SW480 (cell line): ENCODE measurements at regions not wholly inside any gene's neighbourhood (a gene's known extent, or its start where the extent isn't known, plus 50 kb on each side); places are given as distances from the start of the nearest gene placed in this dataset.
"Not testable (repeated sequence)": the region's sequence is repeated elsewhere in the genome, so short reads cannot be mapped to it uniquely, and the experiment has no call there.

ENCODE experiments used
- DNase-seq: peaks from one replicate; pipeline ENCODE4 v3.0.0-alpha.2; 2016; ENCODE audit warnings: low spot score

GRCh38 chr17:20843261-20843660 is 199.6 kb downstream of the USP22 start:
- DNase-seq: not testable (repeated sequence)

- DNase-seq: not testable (repeated sequence)
Observed at GRCh38 chr17:20843799-20844553, 198.8 kb downstream of the USP22 start.

- DNase-seq: not testable (repeated sequence)
Observed at GRCh38 chr17:20848869-20849443, 193.9 kb downstream of the USP22 start.

DNA sequence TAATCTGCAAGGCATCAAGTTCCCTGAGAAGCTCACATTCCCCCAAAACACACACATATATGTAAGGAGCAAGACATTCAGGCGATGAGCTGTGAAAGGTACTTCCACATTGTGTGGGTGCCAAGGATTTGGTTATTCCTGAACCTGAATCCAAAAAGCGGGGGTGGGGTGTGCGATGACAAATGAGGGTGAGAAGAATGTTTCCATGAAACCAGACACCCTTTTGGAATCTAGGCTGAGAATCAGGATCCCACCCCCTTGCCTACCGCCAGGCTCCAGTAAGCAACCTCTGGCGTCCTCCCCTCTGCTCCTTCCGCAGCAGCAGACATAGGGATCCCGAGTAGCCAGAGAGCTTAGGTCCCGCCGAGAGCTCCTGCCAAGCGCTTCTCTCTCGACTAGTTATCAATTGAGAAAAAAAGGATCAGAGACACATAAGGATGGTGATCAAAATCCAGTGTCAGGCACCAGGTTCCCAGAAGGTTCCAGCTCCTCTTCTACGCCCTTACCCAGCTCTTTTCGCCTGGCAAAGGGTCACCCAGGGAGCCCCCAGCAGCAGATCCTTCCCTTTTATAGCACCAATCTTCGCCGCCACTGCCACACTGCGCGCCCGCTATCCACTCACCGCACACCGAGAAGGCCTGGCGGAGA is 191.1 kb downstream of the USP22 start:
- DNase-seq: not testable (repeated sequence)

DNA sequence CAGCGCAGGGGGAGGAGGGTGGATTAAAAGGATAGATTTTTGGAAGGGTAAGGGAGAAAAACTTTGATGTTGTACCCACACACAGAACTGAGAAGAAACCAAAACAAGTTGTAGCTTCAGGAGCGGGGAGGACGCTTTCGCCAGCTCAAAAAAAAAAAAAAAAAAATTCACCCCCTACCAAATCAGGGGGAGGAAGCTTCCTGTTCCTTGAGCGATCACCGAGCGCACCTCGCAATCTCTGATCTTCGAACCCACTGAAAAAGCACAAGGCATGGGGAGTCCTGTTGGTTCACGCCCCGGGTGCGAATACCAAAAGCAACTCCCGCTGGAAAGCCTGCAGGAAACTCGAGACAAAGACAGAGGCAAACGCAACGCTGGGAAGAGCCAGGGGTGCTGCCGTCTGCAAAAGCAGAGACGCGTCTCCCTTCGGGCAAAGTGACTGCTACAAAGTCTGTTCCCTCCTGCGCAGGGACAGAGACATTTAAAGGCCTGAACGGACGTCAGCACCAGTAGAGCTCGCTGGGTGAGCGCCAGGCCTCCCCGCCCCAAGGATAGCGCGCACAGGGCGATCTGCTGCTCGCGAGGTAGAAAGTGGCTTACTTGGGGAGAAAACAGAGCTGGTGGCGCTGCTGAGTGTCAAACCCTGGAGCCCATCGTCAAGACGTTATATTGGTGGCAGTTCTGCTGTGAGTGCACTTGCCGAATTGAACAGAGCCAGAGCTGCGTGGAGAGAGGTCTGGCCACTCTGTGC is 190.4 kb downstream of the USP22 start:
- peak; percentile 29 for DNase-seq

- DNase-seq: no peak
Observed at GRCh38 chr17:20852990-20853370, 189.8 kb downstream of the USP22 start.

GRCh38 chr17:20855910-20856470 is 186.8 kb downstream of the USP22 start:
- DNase-seq: not testable (repeated sequence)

DNA sequence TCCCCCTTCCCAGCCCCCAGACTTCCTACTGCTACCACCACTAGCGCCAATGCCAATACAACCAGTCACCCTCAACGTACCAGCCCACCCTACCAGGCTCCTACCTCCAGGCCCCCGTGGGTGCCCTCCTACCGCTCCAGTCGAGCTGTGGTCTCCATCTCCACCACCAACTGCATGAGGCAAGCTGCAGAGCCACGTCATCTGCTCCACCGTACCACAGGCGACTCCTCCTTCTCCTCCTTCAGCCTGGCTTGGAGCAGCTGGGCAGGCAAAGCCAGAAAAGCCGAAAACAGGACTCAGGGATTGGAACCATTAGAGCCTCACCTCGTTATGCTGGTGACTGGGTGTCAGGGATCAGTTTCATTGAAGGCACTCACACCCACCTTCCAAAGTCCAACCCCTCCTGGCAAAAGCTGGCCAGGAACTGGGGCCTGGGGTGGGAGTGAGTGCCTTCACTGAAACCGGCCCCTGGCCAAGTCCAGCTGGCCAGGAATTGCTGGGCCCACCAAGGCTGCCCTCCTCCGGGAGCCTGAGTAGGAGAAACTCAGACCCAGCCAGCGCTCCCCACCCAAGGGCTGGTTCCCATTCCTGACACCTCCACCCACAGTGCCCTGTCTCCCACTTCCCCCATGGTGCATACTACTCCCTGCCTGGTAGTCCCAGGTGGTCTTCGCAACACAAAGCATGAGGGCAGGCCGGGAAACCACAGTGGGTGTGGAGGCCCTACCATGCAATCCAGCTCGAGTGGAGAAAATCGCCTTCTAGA is 176.2 kb downstream of the USP22 start:
- not testable (repeated sequence) for DNase-seq

- not testable (repeated sequence) for DNase-seq
Observed at GRCh38 chr17:20867436-20867937, 175.3 kb downstream of the USP22 start.

DNA sequence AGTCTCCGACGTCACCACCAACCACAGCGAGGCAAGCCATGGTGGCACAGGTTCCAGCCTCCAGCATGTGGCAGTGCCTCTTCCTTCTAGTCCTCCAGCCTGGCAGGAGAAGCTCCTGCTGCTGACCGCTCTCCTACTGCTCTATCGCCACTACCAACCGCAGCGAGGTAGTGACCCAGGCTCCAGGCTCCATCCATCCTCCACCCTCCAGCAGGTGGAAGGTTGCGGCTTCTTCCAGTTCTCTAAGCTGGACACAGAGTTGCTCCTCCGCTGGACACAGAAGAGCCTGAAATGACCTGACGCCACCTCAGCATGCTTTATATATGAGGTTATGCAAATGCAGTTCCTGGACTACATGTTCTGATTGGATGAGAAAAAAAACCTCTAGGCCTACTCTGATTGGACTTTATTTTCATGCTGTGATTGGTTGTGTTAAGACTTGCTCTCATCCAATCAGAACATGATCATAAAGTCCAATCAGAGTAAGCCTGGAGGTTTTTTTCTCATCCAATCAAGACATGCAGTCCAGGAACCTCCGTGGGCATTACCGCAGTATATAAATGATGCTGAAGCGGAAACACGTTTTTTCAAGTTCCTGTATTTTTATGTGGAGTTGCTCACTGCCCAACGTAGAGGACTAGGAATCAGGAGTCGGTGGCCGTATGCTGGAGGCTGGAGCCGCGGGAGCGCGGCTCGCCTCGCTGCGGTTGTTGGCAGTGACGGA is 174.7 kb downstream of the USP22 start:
- not testable (repeated sequence) for DNase-seq

- not testable (repeated sequence) for DNase-seq
Observed at GRCh38 chr17:20868662-20869007, 174.2 kb downstream of the USP22 start.

DNA sequence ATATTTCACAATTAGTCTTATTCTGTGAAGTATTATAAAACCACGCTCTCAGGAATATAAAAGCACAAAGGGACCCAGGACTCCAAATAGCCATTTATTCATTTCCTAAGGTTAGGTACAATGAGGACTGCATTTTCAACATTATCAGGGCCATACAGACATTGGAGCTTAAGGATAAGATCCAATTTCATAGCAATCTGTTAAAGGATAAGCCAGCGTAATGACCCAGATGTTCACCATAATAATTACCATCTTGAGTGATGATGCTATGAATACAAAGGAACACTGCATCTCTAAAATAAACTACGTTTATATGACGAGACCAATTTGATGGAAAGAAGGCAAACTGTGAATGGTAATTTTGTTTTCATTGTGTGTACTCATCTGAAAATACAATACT is 169.6 kb downstream of the USP22 start:
- not testable (repeated sequence) for DNase-seq

DNA sequence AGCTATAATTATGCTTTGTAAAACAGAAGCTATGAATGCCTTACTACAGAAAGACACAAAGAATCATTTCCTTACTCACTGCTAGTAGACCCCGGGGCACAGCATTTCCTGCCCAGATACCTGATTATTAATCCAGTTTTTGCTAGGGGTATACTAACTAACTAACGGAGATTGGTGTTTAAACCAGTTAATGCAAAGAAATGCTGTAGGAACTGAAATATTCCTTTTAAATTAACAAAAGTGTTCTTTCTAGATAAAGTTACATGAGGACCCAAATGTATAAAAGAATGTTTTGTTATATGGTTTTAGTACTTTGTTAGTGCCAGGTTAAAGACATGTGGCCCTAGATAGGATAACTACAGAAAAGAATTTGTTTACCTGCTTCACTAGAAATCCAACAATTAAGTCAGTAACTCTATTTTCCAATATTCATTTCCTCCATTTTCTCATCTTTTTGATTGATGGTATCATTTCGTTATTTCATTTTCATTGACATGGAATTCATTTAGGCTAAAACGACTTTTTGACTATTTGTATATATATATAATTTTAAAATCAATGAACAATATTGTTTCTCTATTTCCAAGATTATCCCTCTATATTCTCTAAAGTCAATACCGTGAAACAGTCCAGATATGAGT is 169.0 kb downstream of the USP22 start:
- DNase-seq: not testable (repeated sequence)

- not testable (repeated sequence) for DNase-seq
Observed at GRCh38 chr17:20877384-20877783, 165.4 kb downstream of the USP22 start.

GRCh38 chr17:20890338-20890737 is 152.5 kb downstream of the USP22 start:
- DNase-seq: no peak

- DNase-seq: not testable (repeated sequence)
Observed at GRCh38 chr17:20895426-20895825, 147.4 kb downstream of the USP22 start.

- DNase-seq: no peak
Observed at GRCh38 chr17:20896153-20896649, 146.6 kb downstream of the USP22 start.

DNA sequence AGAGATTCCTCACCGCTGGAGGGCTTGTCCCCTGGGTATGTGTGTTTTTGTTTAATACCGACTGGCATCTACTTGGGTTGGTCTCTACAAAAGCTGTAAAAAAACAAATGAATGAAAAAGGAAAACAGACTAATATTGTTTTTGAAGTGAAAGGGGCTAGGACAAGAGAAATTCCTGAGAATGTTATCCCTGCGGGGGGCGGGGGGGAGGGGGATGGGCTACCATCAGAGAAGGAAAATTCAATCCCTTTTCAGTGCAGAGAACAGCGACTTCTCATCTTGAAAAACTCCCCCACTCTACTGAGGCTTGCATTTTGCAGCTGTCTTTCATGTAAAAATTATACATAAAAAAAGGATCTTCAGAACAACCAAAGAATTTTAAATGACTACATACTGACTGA is 144.1 kb downstream of the USP22 start:
- DNase-seq: not testable (repeated sequence)

GRCh38 chr17:20902496-20902895 is 140.3 kb downstream of the USP22 start:
- not testable (repeated sequence) for DNase-seq

DNA sequence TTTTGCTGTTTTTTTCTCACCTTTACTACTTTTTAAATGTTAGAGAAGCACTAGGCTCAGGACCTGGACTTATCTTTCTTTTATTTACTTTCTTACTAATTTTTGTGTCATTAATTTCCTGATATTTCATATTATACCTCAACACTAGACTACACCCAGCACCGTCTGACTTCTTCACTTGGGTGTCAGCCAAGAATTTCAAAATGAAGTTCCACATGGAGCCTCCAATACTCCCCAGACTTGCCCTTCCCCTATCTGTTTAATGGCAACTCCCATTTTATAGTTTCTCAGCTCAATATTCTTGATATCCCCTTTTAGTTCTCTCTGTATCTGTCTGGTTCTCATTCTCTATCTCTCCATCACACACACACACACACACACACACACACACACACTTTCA is 139.3 kb downstream of the USP22 start:
- not testable (repeated sequence) for DNase-seq
